ENCODE measurements at regions not wholly inside any gene's neighbourhood (a gene's known extent, or its start where the extent isn't known, plus 50 kb on each side); places are given as distances from the start of the nearest gene placed in this dataset.

- Histone ChIP-seq H3K4me3 (replicated peaks in 1 of 3; ENCODE audit: insufficient read depth in 1 of 3, low read depth in 2 of 3, low read length in 3 of 3) (no peak overlapping the region), H3K4me2 (ENCODE audit: low read depth, low read length) (no peak overlapping the region), H3K9ac (ENCODE audit: insufficient read depth, low read depth, low read length) (no peak overlapping the region), H3K36me3 (replicated peaks in 1 of 2; ENCODE audit: control insufficient read depth in 1 of 2, insufficient read depth in 2 of 2, low read length in 2 of 2) (no peaks in the 10 kb centered on the region), H3K9me3 (ENCODE audit: low read length) (no peaks in the 10 kb centered on the region), H3K27ac (ENCODE audit: extremely low read length, insufficient read depth, low read length) (no peak overlapping the region), H3K79me2 (ENCODE audit: insufficient read depth, low read length) (no peaks in the 10 kb centered on the region), H2AFZ (ENCODE audit: low read length) (no peak overlapping the region), H4K20me1 (ENCODE audit: insufficient read depth, low read length) (no peaks in the 10 kb centered on the region), H3K4me1 (ENCODE audit: insufficient read depth, low read length) (no peaks in the 10 kb centered on the region), H3K27me3 (ENCODE audit: control insufficient read depth in 1 of 2, insufficient read depth in 2 of 2, low read length in 2 of 2) (no peaks in the 10 kb centered on the region; a peak in 1 of 5 replicates)
- WGBS (ENCODE audit: low lambda C conversion rate), result 17% methylated on average over 3 of the region's 3 CpGs
- ATAC-seq, result no peak
- intact Hi-C loops (cut with micrococcal nuclease; ENCODE audit: unreplicated experiment) (no loop called here), in situ Hi-C loops (cut with HindIII; ENCODE audit: extremely low pct_ligation_motif_present, low pct_unique_long_range_greater_than_20kb) (no loop called here)
- no peak for FAIRE-seq
- ChIA-PET CTCF (ENCODE audit: low intra/inter-chr PET ratio, low total read pairs) (no interaction called here), POLR2A (no interaction called here)
- no peak for DNase-seq (ENCODE audit: low spot score)
- BruUV-seq (replicated peaks), result no TSS peak
- TF ChIP-seq BCL6 (CRISPR knock-in tag; IDR thresholded peaks at IDR 0.05) (no peak), KLF15 (CRISPR knock-in tag; IDR thresholded peaks at IDR 0.05; ENCODE audit: borderline replicate concordance) (no peak), ZSCAN21 (CRISPR knock-in tag; IDR thresholded peaks at IDR 0.05; ENCODE audit: borderline replicate concordance) (no peak), DR1 (CRISPR knock-in tag; IDR thresholded peaks at IDR 0.05) (no peak), ZNF724P (CRISPR knock-in tag; IDR thresholded peaks at IDR 0.05; ENCODE audit: borderline replicate concordance) (no peak), NFIC (IDR thresholded peaks at IDR 0.05; ENCODE audit: low read length) (no peak), ZSCAN30 (CRISPR knock-in tag; IDR thresholded peaks at IDR 0.05) (no peak), CEBPZ (IDR thresholded peaks at IDR 0.05; ENCODE audit: low read length) (no peak), BRCA1 (CRISPR knock-in tag; IDR thresholded peaks at IDR 0.05) (no peak), GPBP1L1 (CRISPR knock-in tag; IDR thresholded peaks at IDR 0.05) (no peak), FIP1L1 (IDR thresholded peaks at IDR 0.05; ENCODE audit: borderline replicate concordance, insufficient read depth, low read depth, low read length) (no peak), ZNF512 (CRISPR knock-in tag; IDR thresholded peaks at IDR 0.05) (no peak), REST (IDR thresholded peaks at IDR 0.05; ENCODE audit: borderline replicate concordance in 1 of 2, low read depth in 1 of 2, low read length in 2 of 2) (no peak), U2AF2 (IDR thresholded peaks at IDR 0.05; ENCODE audit: low read depth, low read length) (no peak), HOXA9 (CRISPR knock-in tag; IDR thresholded peaks at IDR 0.05; ENCODE audit: borderline replicate concordance) (no peak), POGZ (CRISPR knock-in tag; IDR thresholded peaks at IDR 0.05) (no peak)
Observed at GRCh38 chr1:99424087-99424486, 159.8 kb downstream of the PLPPR4 start.
